ENCODE measurements at regions not wholly inside any gene's neighbourhood (a gene's known extent, or its start where the extent isn't known, plus 50 kb on each side); places are given as distances from the start of the nearest gene placed in this dataset.

- Mint-ChIP-seq H3K9me3 (peaks cover 98 to 99% of the 10 kb centered on the region in 2 experiments), H3K27ac (no peak overlapping the region), H3K27me3 (ENCODE audit: low read depth) (no peaks in the 10 kb centered on the region; the same call in none of the 2 replicates), H3K4me1 (no peaks in the 10 kb centered on the region), H3K4me3 (no peak overlapping the region), H3K36me3 (ENCODE audit: insufficient read depth in 1 of 3, low read depth in 3 of 3) (peaks cover 5 to 38% (median 15%) of the 10 kb centered on the region in 3 experiments; a peak in 5 of 7 replicates)
- Histone ChIP-seq H4K8ac (replicated peaks; ENCODE audit: insufficient read length, low read depth, low read length) (no peak overlapping the region), H3K9ac (ENCODE audit: extremely low read depth, insufficient read length, low read length) (no peak overlapping the region), H2BK20ac (ENCODE audit: low read depth, low read length, poor library complexity, severe bottlenecking) (no peak overlapping the region), H2BK12ac (ENCODE audit: insufficient read length, low read depth, low read length) (no peak overlapping the region), H3K9me3 (ENCODE audit: control insufficient read depth, low read depth, low read length) (peaks cover 97% of the 10 kb centered on the region), H2BK15ac (ENCODE audit: low read depth, low read length) (no peak overlapping the region), H2BK120ac (ENCODE audit: low read depth, low read length, poor library complexity, severe bottlenecking) (no peak overlapping the region), H4K91ac (ENCODE audit: insufficient read length, low read depth, low read length) (no peak overlapping the region), H3K4me2 (ENCODE audit: insufficient read depth, insufficient read length, low read length) (no peak overlapping the region), H3K79me1 (ENCODE audit: insufficient read depth, low read depth, low read length, poor library complexity, severe bottlenecking) (no peaks in the 10 kb centered on the region), H2AK5ac (ENCODE audit: insufficient read length, low read length) (no peak overlapping the region), H2AFZ (ENCODE audit: low read length) (no peak overlapping the region), H2BK5ac (ENCODE audit: insufficient read length, low read length) (no peak overlapping the region), H3K23me2 (ENCODE audit: insufficient read length, low read depth, low read length, poor library complexity, severe bottlenecking) (no peaks in the 10 kb centered on the region), H3K79me2 (ENCODE audit: insufficient read depth, low read length) (no peaks in the 10 kb centered on the region), H3K27me3 (ENCODE audit: insufficient read depth, low read length) (no peaks in the 10 kb centered on the region), H3K56ac (ENCODE audit: insufficient read length, low read depth, low read length) (no peak overlapping the region), H3T11ph (ENCODE audit: low read length) (no peak overlapping the region), H3K23ac (ENCODE audit: insufficient read length, low read depth, low read length) (no peak overlapping the region), H3K4ac (ENCODE audit: low read depth, low read length) (no peak overlapping the region), H3K14ac (ENCODE audit: insufficient read depth, low read length) (no peak overlapping the region), H4K5ac (ENCODE audit: insufficient read length, low read depth, low read length) (no peak overlapping the region), H4K20me1 (ENCODE audit: control insufficient read depth, insufficient read depth, insufficient read length) (no peaks in the 10 kb centered on the region), H3K27ac (ENCODE audit: insufficient read length, low read depth, low read length) (no peak overlapping the region), H3K18ac (ENCODE audit: insufficient read length, low read depth, low read length) (no peak overlapping the region), H3K4me1 (ENCODE audit: insufficient read depth, low read length) (no peaks in the 10 kb centered on the region)
- no peak for DNase-seq
- no peak for TF ChIP-seq CTCF (conservative IDR thresholded peaks at IDR 0.05)
Measured at GRCh38 chr16:35569413-35569812, 2110.0 kb downstream of the TP53TG3F start.

Measured in H9 (cell line).